Astrocyte of the spinal cord (primary cell): ENCODE measurements at regions not wholly inside any gene's neighbourhood (a gene's known extent, or its start where the extent isn't known, plus 50 kb on each side); places are given as distances from the start of the nearest gene placed in this dataset.

ENCODE experiments used
- DNase-seq: peaks from one replicate; pipeline ENCODE4 v3.0.0; 2011; ENCODE audit warnings: low read depth, low spot score
- H3K4me3 ChIP-seq: 2 replicates; pipeline ENCODE4 v1.5.1; 2011; ENCODE audit warnings: low read depth, mild to moderate bottlenecking, low read length, moderate library complexity
- CTCF ChIP-seq: IDR thresholded peaks from 2 replicates; pipeline ENCODE4 v1.5.1; 2012; ENCODE audit warnings: low read depth, mild to moderate bottlenecking, low read length, inconsistent platforms
- in situ Hi-C: cut with HindIII; loops from 2 replicates; pipeline ENCODE4 v1.10.0; 2017; ENCODE audit warnings: low sequenced_read_pairs

DNA sequence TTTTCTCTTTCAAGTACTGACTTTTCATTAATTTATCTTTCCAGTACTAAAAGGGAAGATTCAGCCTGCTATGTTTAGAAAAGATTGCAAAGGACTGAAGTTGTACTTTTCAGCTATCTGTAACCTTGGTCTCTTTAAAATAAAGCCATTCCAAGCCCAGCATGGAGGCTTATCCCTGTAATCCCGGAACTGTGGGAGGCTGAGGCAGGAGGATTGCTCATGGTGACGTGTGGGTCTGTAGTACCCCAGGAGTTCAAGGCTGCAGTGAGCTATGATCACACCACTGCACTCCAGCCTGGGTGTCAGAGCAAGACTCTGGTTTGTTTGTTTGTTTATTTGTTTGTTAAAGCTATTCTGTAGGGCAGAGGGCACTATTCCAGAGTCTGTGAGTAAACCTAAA is 50.6 kb upstream of the TMEM170B start:
- no peak for DNase-seq
- no peak for TF ChIP-seq CTCF
- in situ Hi-C loops: loop anchor here (25.0 kb wide), 1 partner anchor 525 kb away; no protein-coding TSS in a partner anchor
- no peak overlapping the region for H3K4me3 ChIP-seq

DNA sequence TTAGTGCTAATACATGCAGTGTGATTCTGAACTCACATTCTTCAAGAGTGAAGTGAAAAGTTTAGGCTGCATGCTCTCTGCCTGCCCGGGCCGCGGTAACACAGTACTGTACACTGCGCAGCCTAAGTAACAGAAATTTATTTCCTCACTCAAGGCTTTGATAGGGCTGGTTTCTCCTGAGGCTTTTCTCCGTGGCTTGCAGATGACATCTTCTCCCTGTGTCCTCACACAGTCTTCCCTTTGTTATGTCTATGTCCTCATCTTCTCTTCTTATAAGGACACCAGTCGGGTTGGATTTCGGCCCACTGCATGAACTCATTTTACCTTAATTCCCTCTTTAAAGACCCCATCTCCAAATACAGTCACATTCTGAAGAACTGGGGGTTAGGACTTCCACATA is 51.1 kb upstream of the TMEM170B start:
- in situ Hi-C loops: loop anchor here (25.0 kb wide), 1 partner anchor 524 kb away; no protein-coding TSS in a partner anchor
- no peak for TF ChIP-seq CTCF
- no peak for DNase-seq
- no peak overlapping the region for H3K4me3 ChIP-seq

DNA sequence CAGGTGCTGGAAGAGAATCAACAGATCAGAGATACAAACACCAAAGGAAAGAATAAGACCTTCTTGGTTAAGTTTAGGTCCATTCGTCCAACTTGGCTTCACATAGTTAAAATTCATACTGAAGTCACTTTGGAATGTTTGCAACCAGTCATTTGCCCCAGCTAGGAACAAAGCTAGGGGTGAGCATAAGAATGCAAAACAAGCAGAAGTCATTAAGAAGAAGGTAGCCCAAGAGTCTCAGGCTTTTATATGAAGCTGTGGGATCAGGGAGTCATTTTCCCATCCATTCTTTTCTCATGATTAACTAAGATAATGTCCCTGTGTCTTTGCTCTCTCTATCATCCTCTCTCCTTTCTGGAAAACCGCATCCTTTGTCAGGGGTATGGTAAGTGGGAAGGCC is 51.5 kb upstream of the TMEM170B start:
- in situ Hi-C loops: loop anchor here (25.0 kb wide), 1 partner anchor 524 kb away; no protein-coding TSS in a partner anchor
- TF ChIP-seq CTCF: no peak
- peak; percentile 28 for DNase-seq
- H3K4me3 ChIP-seq: no peak overlapping the region

DNA sequence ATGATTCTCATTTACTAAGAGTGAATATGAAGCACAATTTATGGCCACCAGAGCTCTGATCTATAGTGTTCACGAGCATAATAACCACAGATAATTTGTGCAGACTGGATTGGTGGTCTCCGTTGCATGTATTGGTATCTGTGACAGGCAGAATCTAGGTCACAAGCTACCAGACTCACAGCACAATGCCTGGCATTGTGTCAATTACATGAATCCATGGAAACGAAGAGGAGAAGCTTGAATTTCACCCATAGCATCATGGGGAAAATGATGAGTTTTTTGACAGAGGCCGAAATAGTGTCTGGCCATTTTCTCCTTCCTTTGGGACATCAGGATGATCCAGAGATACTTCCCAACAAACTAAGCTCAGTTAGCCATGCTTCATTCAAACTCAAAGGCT is 52.3 kb upstream of the TMEM170B start:
- H3K4me3 ChIP-seq: no peak overlapping the region
- DNase-seq: no peak
- TF ChIP-seq CTCF: no peak
- in situ Hi-C loops: loop anchor here (25.0 kb wide), 1 partner anchor 523 kb away; no protein-coding TSS in a partner anchor

DNA sequence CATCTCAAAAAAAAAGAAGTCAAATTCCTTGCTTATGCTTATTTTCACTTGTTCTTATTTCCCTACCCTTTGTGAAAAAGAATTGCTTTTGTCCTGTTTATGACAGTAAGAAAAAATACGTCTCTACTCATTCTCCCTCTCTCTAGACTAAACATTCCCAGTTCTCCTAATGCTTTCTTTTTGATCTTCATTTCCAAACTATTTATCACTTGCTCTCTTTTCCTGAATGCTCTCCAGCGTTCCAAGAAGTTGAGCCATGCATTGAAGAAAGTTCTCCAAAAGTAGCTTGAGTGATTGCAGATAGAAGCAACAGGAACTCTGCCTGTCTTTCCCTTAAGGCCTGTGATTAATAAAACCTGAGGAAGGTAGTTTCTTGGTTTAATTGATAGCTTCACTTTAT is 53.1 kb upstream of the TMEM170B start:
- TF ChIP-seq CTCF: no peak
- in situ Hi-C loops: loop anchor here (25.0 kb wide), 1 partner anchor 522 kb away; no protein-coding TSS in a partner anchor

GRCh38 chr6:11482616-11483015 is 54.9 kb upstream of the TMEM170B start:
- DNase-seq: no peak
- TF ChIP-seq CTCF: no peak
- H3K4me3 ChIP-seq: no peak overlapping the region
- in situ Hi-C loops: loop anchor here (25.0 kb wide), 1 partner anchor 520 kb away; no protein-coding TSS in a partner anchor

More for the DNA sequence above, 53.1 kb upstream of the TMEM170B start:
- DNase-seq: no peak
- no peak overlapping the region for H3K4me3 ChIP-seq

- TF ChIP-seq CTCF: no peak
- H3K4me3 ChIP-seq: no peak overlapping the region
- no peak for DNase-seq
- in situ Hi-C loops: loop anchor here (25.0 kb wide), 1 partner anchor 518 kb away; no protein-coding TSS in a partner anchor
Observed at GRCh38 chr6:11480541-11480940, 57.0 kb upstream of the TMEM170B start.
